Left cardiac atrium (tissue), 4 donors: ENCODE measurements at regions not wholly inside any gene's neighbourhood (a gene's known extent, or its start where the extent isn't known, plus 50 kb on each side); places are given as distances from the start of the nearest gene placed in this dataset.

ENCODE experiments used
- ATAC-seq, 2 donors: fragments of 200-7000 bp; cut with Tn5 transposase; one replicate each; pipeline ENCODE4 v1.9.1; 2020; ENCODE audit warnings: mild to moderate bottlenecking in 2 of 2, moderate library complexity in 2 of 2
- DNase-seq: peaks from one replicate; pipeline ENCODE4 v3.0.0-alpha.2; 2020
- intact Hi-C, 2 donors: fragments of 100-400 bp; cut with DNase I; formaldehyde crosslinking; loops; one replicate each; pipeline versions ENCODE4 v1.14.1 to v1.15.1; 2022 to 2023
- donor health status: DM: no; HTN: yes; CAD: no.
- donor health status: DM: no; HTN: yes; CAD: no; lungs with severe emphysema.
- donor health status: DM: yes; HTN: yes; CAD: no.
- donor health status: Dilated cardiomyopathy.

GRCh38 chr5:135678640-135679268 lies 100.0 kb upstream of the CXCL14 start:
- no peak for DNase-seq
- intact Hi-C loops: no loop called here
- no peak for ATAC-seq

GRCh38 chr5:135671966-135672365 lies 93.2 kb upstream of the CXCL14 start:
- ATAC-seq (no peak), DNase-seq (no peak)
- intact Hi-C loops: no loop called here

- DNase-seq: no peak
- intact Hi-C loops: no loop called here
- ATAC-seq: no peak
Measured at GRCh38 chr5:135671052-135671705, 92.4 kb upstream of the CXCL14 start.

- DNase-seq: no peak
- intact Hi-C loops: no loop called here
- ATAC-seq: no peak
Measured at GRCh38 chr5:135670588-135670987, 91.8 kb upstream of the CXCL14 start.

GRCh38 chr5:135669416-135669815 lies 90.6 kb upstream of the CXCL14 start:
- intact Hi-C loops: no loop called here
- ATAC-seq: no peak
- no peak for DNase-seq

- intact Hi-C loops: no loop called here
- DNase-seq: no peak
- no peak for ATAC-seq
Measured at GRCh38 chr5:135667673-135668072, 88.9 kb upstream of the CXCL14 start.

GRCh38 chr5:135667204-135667603 lies 88.4 kb upstream of the CXCL14 start:
- no peak for ATAC-seq
- no peak for DNase-seq
- intact Hi-C loops: no loop called here

- intact Hi-C loops: no loop called here
- DNase-seq (no peak), ATAC-seq (no peak)
Measured at GRCh38 chr5:135662683-135663082, 83.9 kb upstream of the CXCL14 start.

- intact Hi-C loops: no loop called here
- no peak for ATAC-seq
- DNase-seq: no peak
Measured at GRCh38 chr5:135662061-135662481, 83.3 kb upstream of the CXCL14 start.

GRCh38 chr5:135660826-135661575 lies 82.2 kb upstream of the CXCL14 start:
- intact Hi-C loops: no loop called here
- ATAC-seq (no peak), DNase-seq (no peak)

- intact Hi-C loops: no loop called here
- ATAC-seq (no peak), DNase-seq (no peak)
Measured at GRCh38 chr5:135657536-135658305, 78.9 kb upstream of the CXCL14 start.

GRCh38 chr5:135655468-135655815 lies 76.7 kb upstream of the CXCL14 start:
- intact Hi-C loops: no loop called here
- DNase-seq (no peak), ATAC-seq (no peak)

- no peak for DNase-seq
- no peak for ATAC-seq
- intact Hi-C loops: no loop called here
Measured at GRCh38 chr5:135654761-135655467, 76.1 kb upstream of the CXCL14 start.

- intact Hi-C loops: no loop called here
- ATAC-seq (no peak), DNase-seq (no peak)
Measured at GRCh38 chr5:135651156-135651555, 72.4 kb upstream of the CXCL14 start.

GRCh38 chr5:135650081-135650480 lies 71.3 kb upstream of the CXCL14 start:
- intact Hi-C loops: no loop called here
- no peak for DNase-seq
- ATAC-seq: no peak

GRCh38 chr5:135649435-135649834 lies 70.6 kb upstream of the CXCL14 start:
- no peak for ATAC-seq
- intact Hi-C loops: no loop called here
- DNase-seq: no peak

- intact Hi-C loops: no loop called here
- DNase-seq (no peak), ATAC-seq (no peak)
Measured at GRCh38 chr5:135648116-135648515, 69.3 kb upstream of the CXCL14 start.

GRCh38 chr5:135645336-135646180 lies 66.8 kb upstream of the CXCL14 start:
- ATAC-seq: no peak
- peak; percentile 31 for DNase-seq
- intact Hi-C loops: no loop called here

- DNase-seq (no peak), ATAC-seq (no peak)
- intact Hi-C loops: no loop called here
Measured at GRCh38 chr5:135644816-135645215, 66.0 kb upstream of the CXCL14 start.
